ENCODE measurements at regions not wholly inside any gene's neighbourhood (a gene's known extent, or its start where the extent isn't known, plus 50 kb on each side); places are given as distances from the start of the nearest gene placed in this dataset.

DNA sequence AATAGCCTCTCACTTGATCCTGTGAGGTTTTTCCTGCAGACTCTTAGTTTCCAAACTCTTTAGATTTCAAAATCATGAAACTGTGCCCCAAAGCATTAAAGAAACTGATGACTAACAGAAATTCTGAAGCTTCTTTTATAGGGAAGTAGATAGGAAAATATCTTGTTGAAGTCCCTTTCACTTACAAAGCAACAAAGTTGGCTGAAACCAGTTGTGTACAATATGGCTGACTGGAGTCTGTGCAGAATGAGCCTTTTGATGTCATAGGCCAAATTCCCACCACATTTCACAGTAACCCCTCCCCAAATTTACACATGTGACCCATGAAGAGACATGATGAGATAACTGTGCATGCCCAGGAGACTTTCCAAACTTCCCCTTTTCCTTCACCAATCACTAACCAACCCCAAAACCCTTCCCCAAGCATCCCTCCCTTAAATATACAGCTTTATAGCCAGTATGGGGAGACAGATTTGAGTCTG is 61.7 kb upstream of the NCK2 start:
- POLR2A ChIA-PET, result no interaction called here
- Histone ChIP-seq H3K27ac (ENCODE audit: low read depth, low read length) (no peak overlapping the region), H3K9me3 (ENCODE audit: control insufficient read depth, insufficient read depth, low read length) (no peaks in the 10 kb centered on the region), H3K27me3 (ENCODE audit: control insufficient read depth, insufficient read depth, low read length) (peaks cover 4% of the 10 kb centered on the region), H3K4me3 (ENCODE audit: low read depth, low read length) (no peak overlapping the region)
- CTCF ChIA-PET, result no interaction called here
- TF ChIP-seq, protein P1, sequence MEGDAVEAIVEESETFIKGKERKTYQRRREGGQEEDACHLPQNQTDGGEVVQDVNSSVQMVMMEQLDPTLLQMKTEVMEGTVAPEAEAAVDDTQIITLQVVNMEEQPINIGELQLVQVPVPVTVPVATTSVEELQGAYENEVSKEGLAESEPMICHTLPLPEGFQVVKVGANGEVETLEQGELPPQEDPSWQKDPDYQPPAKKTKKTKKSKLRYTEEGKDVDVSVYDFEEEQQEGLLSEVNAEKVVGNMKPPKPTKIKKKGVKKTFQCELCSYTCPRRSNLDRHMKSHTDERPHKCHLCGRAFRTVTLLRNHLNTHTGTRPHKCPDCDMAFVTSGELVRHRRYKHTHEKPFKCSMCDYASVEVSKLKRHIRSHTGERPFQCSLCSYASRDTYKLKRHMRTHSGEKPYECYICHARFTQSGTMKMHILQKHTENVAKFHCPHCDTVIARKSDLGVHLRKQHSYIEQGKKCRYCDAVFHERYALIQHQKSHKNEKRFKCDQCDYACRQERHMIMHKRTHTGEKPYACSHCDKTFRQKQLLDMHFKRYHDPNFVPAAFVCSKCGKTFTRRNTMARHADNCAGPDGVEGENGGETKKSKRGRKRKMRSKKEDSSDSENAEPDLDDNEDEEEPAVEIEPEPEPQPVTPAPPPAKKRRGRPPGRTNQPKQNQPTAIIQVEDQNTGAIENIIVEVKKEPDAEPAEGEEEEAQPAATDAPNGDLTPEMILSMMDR (IDR thresholded peaks at IDR 0.05; ENCODE audit: low read depth, low read length), result no peak
- DNase-seq (ENCODE audit: low read depth, low spot score), result no peak

DNA sequence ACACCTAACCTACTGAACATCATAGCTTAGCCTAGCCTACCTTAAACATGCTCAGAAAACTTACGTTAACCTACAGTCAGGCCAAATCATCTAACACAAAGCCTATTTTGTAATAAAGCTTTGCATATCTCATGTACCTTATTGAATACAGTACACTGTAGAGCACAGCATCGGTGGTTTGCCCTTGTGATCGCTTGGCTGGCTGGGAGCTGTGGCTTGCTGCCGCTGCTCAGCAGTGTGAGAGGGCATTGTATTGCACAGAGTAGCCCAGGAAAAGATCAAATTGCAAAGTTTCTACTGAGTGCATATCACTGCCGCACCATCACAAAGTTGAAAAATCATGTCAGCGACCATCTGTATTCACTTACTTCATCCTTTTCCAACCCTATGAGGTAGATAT is 62.3 kb upstream of the NCK2 start:
- CTCF ChIA-PET, result no interaction called here
- POLR2A ChIA-PET, result no interaction called here
- Histone ChIP-seq H3K9me3 (ENCODE audit: control insufficient read depth, insufficient read depth, low read length) (no peaks in the 10 kb centered on the region), H3K27me3 (ENCODE audit: control insufficient read depth, insufficient read depth, low read length) (peaks cover 4% of the 10 kb centered on the region), H3K4me3 (ENCODE audit: low read depth, low read length) (no peak overlapping the region), H3K27ac (ENCODE audit: low read depth, low read length) (no peak overlapping the region)
- DNase-seq (ENCODE audit: low read depth, low spot score), result no peak
- TF ChIP-seq, protein P1 (IDR thresholded peaks at IDR 0.05; ENCODE audit: low read depth, low read length), result no peak

DNA sequence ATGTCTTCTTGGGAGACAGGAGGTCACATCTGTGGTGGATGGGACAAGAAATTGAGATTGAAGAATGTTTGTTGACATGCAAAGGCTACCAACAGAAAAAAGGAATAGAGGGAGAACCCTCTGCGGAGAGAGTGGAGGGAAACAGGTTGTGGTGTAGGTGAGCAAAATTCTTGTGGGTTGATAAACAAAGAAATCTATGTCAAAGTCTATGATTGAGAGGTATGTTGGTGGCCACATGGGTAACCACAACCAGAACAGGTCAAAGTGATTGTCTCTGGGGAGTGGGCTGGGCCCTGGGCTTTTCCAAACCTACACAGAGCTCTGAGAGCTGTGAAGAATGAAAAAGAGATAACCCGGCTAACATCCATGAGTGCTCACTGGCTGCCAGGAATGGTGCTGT is 62.8 kb upstream of the NCK2 start:
- POLR2A ChIA-PET, result no interaction called here
- Histone ChIP-seq H3K27me3 (ENCODE audit: control insufficient read depth, insufficient read depth, low read length) (peaks cover 4% of the 10 kb centered on the region), H3K27ac (ENCODE audit: low read depth, low read length) (no peak overlapping the region), H3K9me3 (ENCODE audit: control insufficient read depth, insufficient read depth, low read length) (no peaks in the 10 kb centered on the region), H3K4me3 (ENCODE audit: low read depth, low read length) (no peak overlapping the region)
- no peak for DNase-seq (ENCODE audit: low read depth, low spot score)
- TF ChIP-seq, protein P1 (IDR thresholded peaks at IDR 0.05; ENCODE audit: low read depth, low read length), result no peak
- CTCF ChIA-PET, result no interaction called here

DNA sequence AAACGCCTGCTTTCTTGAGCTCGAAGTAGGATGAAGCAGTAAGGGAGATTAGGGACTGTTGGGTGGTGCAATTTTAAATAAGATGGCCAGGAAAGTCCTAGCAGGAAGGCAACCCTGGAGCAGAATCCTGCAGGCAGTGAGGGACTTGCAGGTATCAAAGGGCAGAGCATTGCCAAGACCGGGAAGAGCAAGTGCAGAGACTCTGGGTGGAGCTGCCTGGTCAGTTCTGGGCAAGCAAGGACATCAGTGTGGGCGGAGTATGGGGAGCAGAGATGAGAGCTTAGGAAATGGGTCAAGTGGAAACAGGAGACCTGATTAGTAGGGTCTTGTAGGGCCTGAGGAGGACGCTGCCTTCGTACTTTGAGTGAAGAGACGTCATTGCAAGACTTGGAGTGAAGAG is 64.4 kb upstream of the NCK2 start:
- DNase-seq (ENCODE audit: low read depth, low spot score), result no peak
- H3K9me3 ChIP-seq (ENCODE audit: control insufficient read depth, insufficient read depth, low read length), result no peaks in the 10 kb centered on the region
- H3K27me3 ChIP-seq (ENCODE audit: control insufficient read depth, insufficient read depth, low read length), result peaks cover 7% of the 10 kb centered on the region
- POLR2A ChIA-PET, result no interaction called here
- H3K27ac ChIP-seq (ENCODE audit: low read depth, low read length), result no peak overlapping the region
- TF ChIP-seq, protein P1 (IDR thresholded peaks at IDR 0.05; ENCODE audit: low read depth, low read length), result no peak
- CTCF ChIA-PET, result no interaction called here
- H3K4me3 ChIP-seq (ENCODE audit: low read depth, low read length), result no peak overlapping the region

DNA sequence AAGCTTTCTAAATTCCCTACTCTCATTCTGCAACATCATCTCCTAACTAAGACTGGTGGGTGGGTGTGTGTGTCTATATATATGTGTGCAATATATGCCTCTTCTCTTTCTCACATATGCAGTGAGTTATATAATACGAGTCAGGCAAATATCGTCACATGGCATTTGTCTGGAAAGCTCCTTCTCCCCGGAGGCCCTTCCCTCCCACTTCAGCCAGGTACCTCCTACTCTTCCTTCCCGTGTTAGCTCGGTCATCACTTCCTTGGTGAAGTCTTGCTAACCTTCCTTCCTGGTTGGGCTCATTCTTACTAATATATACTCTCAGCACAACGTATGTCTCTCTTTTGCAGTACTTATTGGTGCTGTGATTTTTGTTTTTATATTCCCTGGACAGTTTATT is 66.4 kb upstream of the NCK2 start:
- ChIA-PET POLR2A (no interaction called here), CTCF (no interaction called here)
- Histone ChIP-seq H3K27me3 (ENCODE audit: control insufficient read depth, insufficient read depth, low read length) (peaks cover 7% of the 10 kb centered on the region), H3K9me3 (ENCODE audit: control insufficient read depth, insufficient read depth, low read length) (no peaks in the 10 kb centered on the region), H3K27ac (ENCODE audit: low read depth, low read length) (no peak overlapping the region), H3K4me3 (ENCODE audit: low read depth, low read length) (no peak overlapping the region)
- no peak for DNase-seq (ENCODE audit: low read depth, low spot score)
- TF ChIP-seq, protein P1 (IDR thresholded peaks at IDR 0.05; ENCODE audit: low read depth, low read length), result no peak
